CD14-positive monocyte (primary cell): ENCODE measurements at regions not wholly inside any gene's neighbourhood (a gene's known extent, or its start where the extent isn't known, plus 50 kb on each side); places are given as distances from the start of the nearest gene placed in this dataset.

Experiments used
- DNase-seq, 3 donors: peaks; one replicate each; pipeline ENCODE4 v3.0.0-alpha.2; 2011 to 2022
- H2AFZ ChIP-seq: 2 replicates; pipeline ENCODE4 v1.6.0; 2012; ENCODE audit warnings: mild to moderate bottlenecking, low read depth, low read length, inconsistent platforms; ENCODE audit not compliant: insufficient read depth, poor library complexity, severe bottlenecking
- H3K27ac ChIP-seq, 2 donors: 1 replicate in 1 of 2; 2 replicates in 1 of 2; pipeline ENCODE4 v1.5.1; 2012 to 2013; ENCODE audit warnings: low read length in 2 of 2, control low read depth in 1 of 2, inconsistent platforms in 1 of 2, low read depth in 1 of 2, mild to moderate bottlenecking in 1 of 2
- H3K27me3 ChIP-seq, 2 donors: one replicate each; pipeline versions ENCODE4 v1.6.0 to v1.6.1; 2011 to 2013; ENCODE audit warnings: low read length in 2 of 2; ENCODE audit not compliant: control insufficient read depth in 2 of 2, insufficient read depth in 2 of 2
- H3K36me3 ChIP-seq, 2 donors: replicated peaks in 1 of 2; 1 replicate in 1 of 2; 2 replicates in 1 of 2; pipeline versions ENCODE4 v1.5.1 to v1.6.1; 2012 to 2013; ENCODE audit warnings: low read length in 2 of 2, control low read depth in 1 of 2, inconsistent platforms in 1 of 2, mild to moderate bottlenecking in 1 of 2; ENCODE audit not compliant: insufficient read depth in 2 of 2, control insufficient read depth in 1 of 2
- H3K4me1 ChIP-seq, 2 donors: 1 replicate in 1 of 2; 2 replicates in 1 of 2; pipeline versions ENCODE4 v1.5.1 to v1.6.1; 2012 to 2013; ENCODE audit warnings: low read length in 2 of 2, control low read depth in 1 of 2, inconsistent platforms in 1 of 2, mild to moderate bottlenecking in 1 of 2, moderate library complexity in 1 of 2; ENCODE audit not compliant: insufficient read depth in 2 of 2, control insufficient read depth in 1 of 2
- H3K4me2 ChIP-seq: replicated peaks from 2 replicates; pipeline ENCODE3; 2012; ENCODE audit warnings: low read length, moderate library complexity, mild to moderate bottlenecking; ENCODE audit not compliant: poor library complexity, severe bottlenecking; ENCODE audit errors: extremely low read depth
- H3K4me3 ChIP-seq, 3 experiments: fragments of 200-600 bp in 1 of 3; sonication (generic) in 1 of 3; replicated peaks in 1 of 3; 1 replicate in 2 of 3; 2 replicates in 1 of 3; pipeline ENCODE4 v1.5.1; 2011 to 2013; ENCODE audit warnings: low read length in 3 of 3, mild to moderate bottlenecking in 3 of 3, control low read depth in 2 of 3, low read depth in 2 of 3, inconsistent platforms in 1 of 3, moderate library complexity in 1 of 3
- H3K79me2 ChIP-seq: 2 replicates; pipeline ENCODE4 v1.6.0; 2012; ENCODE audit warnings: mild to moderate bottlenecking, control low read depth, inconsistent platforms, low read length, moderate library complexity; ENCODE audit not compliant: insufficient read depth
- H3K9ac ChIP-seq: 2 replicates; pipeline ENCODE4 v1.6.0; 2017; ENCODE audit warnings: low read length, mild to moderate bottlenecking; ENCODE audit not compliant: insufficient read depth, poor library complexity, severe bottlenecking
- H3K9me3 ChIP-seq, 2 donors: replicated peaks in 1 of 2; 1 replicate in 1 of 2; 2 replicates in 1 of 2; pipeline versions ENCODE4 v1.5.1 to v1.6.1; 2012 to 2013; ENCODE audit warnings: low read length in 2 of 2, control low read depth in 1 of 2; ENCODE audit not compliant: control insufficient read depth in 1 of 2, insufficient read depth in 1 of 2
- H4K20me1 ChIP-seq: 2 replicates; pipeline ENCODE4 v1.6.0; 2012; ENCODE audit warnings: mild to moderate bottlenecking, low read length, control low read depth, moderate library complexity; ENCODE audit not compliant: insufficient read depth
- H3K27ac Mint-ChIP-seq, 7 donors: one replicate each; pipeline ENCODE4 v1.8.0; 2020; ENCODE audit warnings: mild to moderate bottlenecking in 7 of 7, mixed read lengths in 7 of 7, moderate library complexity in 6 of 7, inconsistent platforms in 2 of 7
- H3K27me3 Mint-ChIP-seq, 3 donors: one replicate each; pipeline ENCODE4 v1.8.0; 2021 to 2022; ENCODE audit warnings: low read depth in 3 of 3, mild to moderate bottlenecking in 3 of 3, mixed read lengths in 3 of 3, moderate library complexity in 3 of 3, inconsistent platforms in 1 of 3
- H3K36me3 Mint-ChIP-seq, 2 donors: one replicate each; pipeline ENCODE4 v1.8.0; 2020; ENCODE audit warnings: mixed read lengths in 2 of 2, inconsistent platforms in 1 of 2, mild to moderate bottlenecking in 1 of 2
- H3K4me1 Mint-ChIP-seq: one replicate; pipeline ENCODE4 v1.8.0; 2020; ENCODE audit warnings: mild to moderate bottlenecking, mixed read lengths
- H3K4me3 Mint-ChIP-seq, 2 donors: one replicate each; pipeline ENCODE4 v1.8.0; 2020; ENCODE audit warnings: mild to moderate bottlenecking in 2 of 2, mixed read lengths in 2 of 2, moderate library complexity in 1 of 2
- H3K9me3 Mint-ChIP-seq, 7 donors: one replicate each; pipeline ENCODE4 v1.8.0; 2020 to 2022; ENCODE audit warnings: mixed read lengths in 7 of 7, mild to moderate bottlenecking in 6 of 7, moderate library complexity in 6 of 7, inconsistent platforms in 2 of 7
- WGBS: methylation state at CpG from one replicate; pipeline ENCODE4 v1.1.5; 2013; ENCODE audit warnings: missing lambda C conversion rate; ENCODE audit not compliant: insufficient coverage; 5-methylcytosine and 5-hydroxymethylcytosine counted together
- intact Hi-C, 2 donors: fragments of 100-400 bp; cut with micrococcal nuclease; formaldehyde crosslinking; loops; one replicate each; pipeline versions ENCODE4 v1.15.0 to v1.15.1; 2023
- TF ChIP-seq, protein P1 (sequence below): fragments of 200-600 bp; IDR thresholded peaks from one replicate; pipeline ENCODE4 v1.8.0; 2022; ENCODE audit warnings: antibody characterized with exemption, mild to moderate bottlenecking

DNA sequence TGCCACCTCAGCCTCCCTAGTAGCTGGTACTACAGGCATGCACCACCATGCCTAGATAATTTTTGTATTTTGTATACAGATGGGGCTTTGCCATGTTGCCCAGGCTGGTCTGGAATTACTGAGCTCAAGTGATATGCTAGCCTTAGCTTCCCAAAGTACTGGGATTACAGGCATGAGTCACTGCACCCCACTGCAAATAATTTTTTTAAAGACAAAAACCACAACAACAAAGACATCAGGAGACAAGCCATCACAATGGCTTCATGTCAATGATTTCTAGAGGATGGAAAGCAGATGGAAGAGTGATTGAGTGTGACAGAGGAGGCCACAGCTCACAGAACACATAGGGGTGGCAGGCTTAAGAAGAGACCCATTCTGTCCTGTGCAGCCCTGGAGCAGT, 97.9 kb upstream of the PCSK1 start:
- Histone ChIP-seq H3K27me3 (no peaks in the 10 kb centered on the region), H3K4me2 (no peak overlapping the region), H3K4me3 (no peak overlapping the region), H3K4me1 (no peaks in the 10 kb centered on the region), H3K27ac (no peak overlapping the region), H3K9ac (no peak overlapping the region), H4K20me1 (no peaks in the 10 kb centered on the region), H3K79me2 (no peaks in the 10 kb centered on the region), H3K9me3 (no peaks in the 10 kb centered on the region), H2AFZ (no peak overlapping the region), H3K36me3 (no peaks in the 10 kb centered on the region)
- Mint-ChIP-seq H3K36me3 (no peaks in the 10 kb centered on the region), H3K4me3 (no peak overlapping the region), H3K27me3 (peaks cover 0 to 7% (median 4%) of the 10 kb centered on the region in 3 donors), H3K27ac (no peak overlapping the region), H3K4me1 (no peaks in the 10 kb centered on the region), H3K9me3 (peaks cover 0 to 3% (median 2%) of the 10 kb centered on the region in 7 donors)
- TF ChIP-seq, protein P1, sequence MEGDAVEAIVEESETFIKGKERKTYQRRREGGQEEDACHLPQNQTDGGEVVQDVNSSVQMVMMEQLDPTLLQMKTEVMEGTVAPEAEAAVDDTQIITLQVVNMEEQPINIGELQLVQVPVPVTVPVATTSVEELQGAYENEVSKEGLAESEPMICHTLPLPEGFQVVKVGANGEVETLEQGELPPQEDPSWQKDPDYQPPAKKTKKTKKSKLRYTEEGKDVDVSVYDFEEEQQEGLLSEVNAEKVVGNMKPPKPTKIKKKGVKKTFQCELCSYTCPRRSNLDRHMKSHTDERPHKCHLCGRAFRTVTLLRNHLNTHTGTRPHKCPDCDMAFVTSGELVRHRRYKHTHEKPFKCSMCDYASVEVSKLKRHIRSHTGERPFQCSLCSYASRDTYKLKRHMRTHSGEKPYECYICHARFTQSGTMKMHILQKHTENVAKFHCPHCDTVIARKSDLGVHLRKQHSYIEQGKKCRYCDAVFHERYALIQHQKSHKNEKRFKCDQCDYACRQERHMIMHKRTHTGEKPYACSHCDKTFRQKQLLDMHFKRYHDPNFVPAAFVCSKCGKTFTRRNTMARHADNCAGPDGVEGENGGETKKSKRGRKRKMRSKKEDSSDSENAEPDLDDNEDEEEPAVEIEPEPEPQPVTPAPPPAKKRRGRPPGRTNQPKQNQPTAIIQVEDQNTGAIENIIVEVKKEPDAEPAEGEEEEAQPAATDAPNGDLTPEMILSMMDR = no peak
- DNase-seq = no peak
- intact Hi-C loops = no loop called here

DNA sequence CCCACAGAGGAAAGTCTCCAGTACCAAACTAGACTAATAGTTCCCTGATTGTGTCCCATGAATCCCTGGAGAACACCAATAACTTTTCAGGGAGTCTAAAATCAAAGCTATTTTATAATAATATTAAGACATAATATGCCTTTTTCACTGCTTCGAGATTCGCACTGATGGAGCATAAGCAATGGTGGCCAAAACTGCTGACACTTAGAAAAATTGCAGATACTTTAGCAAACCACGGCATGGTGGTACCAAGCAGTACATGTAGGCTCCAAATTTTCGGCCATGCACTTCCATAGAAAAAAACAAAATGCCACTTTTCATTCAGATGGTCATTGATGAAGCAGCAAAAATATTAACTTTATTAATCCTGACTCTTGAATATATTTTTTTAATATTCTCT, 100.3 kb upstream of the PCSK1 start:
- 100% methylated on average over 2 of the region's 4 CpGs for WGBS
- no peak overlapping the region for H3K27ac Mint-ChIP-seq
- intact Hi-C loops = no loop called here

More for the DNA sequence above, 100.3 kb upstream of the PCSK1 start:
- DNase-seq = no peak
- Histone ChIP-seq H3K9ac (no peak overlapping the region), H3K4me2 (no peak overlapping the region), H4K20me1 (no peaks in the 10 kb centered on the region), H3K79me2 (no peaks in the 10 kb centered on the region), H3K36me3 (no peaks in the 10 kb centered on the region), H3K4me3 (no peak overlapping the region), H3K27me3 (no peaks in the 10 kb centered on the region), H2AFZ (no peak overlapping the region), H3K9me3 (no peaks in the 10 kb centered on the region), H3K4me1 (no peaks in the 10 kb centered on the region), H3K27ac (no peak overlapping the region)
- Mint-ChIP-seq H3K27me3 (peaks cover 0 to 4% (median 4%) of the 10 kb centered on the region in 3 donors), H3K4me1 (no peaks in the 10 kb centered on the region), H3K36me3 (no peaks in the 10 kb centered on the region), H3K4me3 (no peak overlapping the region), H3K9me3 (peaks cover 0 to 3% (median 0%) of the 10 kb centered on the region in 7 donors)
- TF ChIP-seq, protein P1 = no peak
